Liver (tissue), 8 donors: ENCODE measurements at regions not wholly inside any gene's neighbourhood (a gene's known extent, or its start where the extent isn't known, plus 50 kb on each side); places are given as distances from the start of the nearest gene placed in this dataset.

Experiments used
- DNase-seq: peaks from one replicate; pipeline ENCODE4 v3.0.0-alpha.2; 2017; ENCODE audit warnings: low spot score
- H3K27ac ChIP-seq, 2 donors: one replicate each; pipeline ENCODE4 v1.7.0; 2013; ENCODE audit warnings: inconsistent platforms in 2 of 2, low read length in 2 of 2, control low read depth in 1 of 2, low read depth in 1 of 2, mild to moderate bottlenecking in 1 of 2
- H3K27me3 ChIP-seq, 4 donors: one replicate each; pipeline versions ENCODE4 v1.6.1 to v1.7.0; 2013; ENCODE audit warnings: low read length in 3 of 4, inconsistent platforms in 1 of 4, mild to moderate bottlenecking in 1 of 4, moderate library complexity in 1 of 4; ENCODE audit not compliant: control insufficient read depth in 4 of 4, insufficient read depth in 4 of 4
- H3K36me3 ChIP-seq, 4 donors: one replicate each; pipeline versions ENCODE4 v1.6.1 to v1.7.0; 2013; ENCODE audit warnings: low read length in 3 of 4, mild to moderate bottlenecking in 3 of 4, low read depth in 1 of 4, moderate library complexity in 1 of 4; ENCODE audit not compliant: control insufficient read depth in 4 of 4, insufficient read depth in 3 of 4
- H3K4me1 ChIP-seq, 4 donors: one replicate each; pipeline versions ENCODE4 v1.6.1 to v1.7.0; 2013; ENCODE audit warnings: low read length in 3 of 4, mild to moderate bottlenecking in 3 of 4, moderate library complexity in 1 of 4; ENCODE audit not compliant: control insufficient read depth in 4 of 4, insufficient read depth in 4 of 4
- H3K4me3 ChIP-seq, 3 donors: one replicate each; pipeline versions ENCODE4 v1.6.1 to v1.7.0; 2013; ENCODE audit warnings: low read length in 3 of 3, control low read depth in 1 of 3, low read depth in 1 of 3, mild to moderate bottlenecking in 1 of 3
- H3K9ac ChIP-seq, 2 donors: one replicate each; pipeline ENCODE4 v1.7.0; 2013; ENCODE audit warnings: low read length in 2 of 2, mild to moderate bottlenecking in 2 of 2, moderate library complexity in 2 of 2, control low read depth in 1 of 2, low read depth in 1 of 2
- H3K9me3 ChIP-seq, 4 donors: one replicate each; pipeline versions ENCODE4 v1.6.1 to v1.7.0; 2013; ENCODE audit warnings: low read length in 3 of 4; ENCODE audit not compliant: control insufficient read depth in 4 of 4
- EGR1 ChIP-seq, 2 donors: IDR thresholded peaks; 2 replicates each; pipeline ENCODE4 v1.6.1; 2016 to 2018; ENCODE audit warnings: antibody characterized with exemption in 2 of 2, low read depth in 2 of 2
- FOXA1 ChIP-seq: IDR thresholded peaks from 2 replicates; pipeline ENCODE4 v1.6.1; 2016; ENCODE audit warnings: antibody characterized with exemption
- GABPA ChIP-seq, 2 donors: IDR thresholded peaks in 1 of 2; conservative IDR thresholded peaks in 1 of 2; 2 replicates each; pipeline ENCODE4 v1.6.1; 2016; ENCODE audit warnings: antibody characterized with exemption in 2 of 2, mild to moderate bottlenecking in 1 of 2, moderate library complexity in 1 of 2
- HNF4A ChIP-seq, 2 donors: conservative IDR thresholded peaks; 2 replicates each; pipeline ENCODE4 v1.6.1; 2016; ENCODE audit warnings: antibody characterized with exemption in 2 of 2, mild to moderate bottlenecking in 2 of 2
- HNF4G ChIP-seq: IDR thresholded peaks from 2 replicates; pipeline ENCODE4 v1.6.1; 2016; ENCODE audit warnings: antibody characterized with exemption
- NR2F2 ChIP-seq: IDR thresholded peaks from 2 replicates; pipeline ENCODE4 v1.6.1; 2016; ENCODE audit warnings: antibody characterized with exemption
- RAD21 ChIP-seq, 2 donors: IDR thresholded peaks; 2 replicates each; pipeline ENCODE4 v1.6.1; 2016; ENCODE audit warnings: antibody characterized with exemption in 2 of 2, mild to moderate bottlenecking in 2 of 2
- RXRA ChIP-seq, 2 donors: IDR thresholded peaks; 2 replicates each; pipeline ENCODE4 v1.6.1; 2017 to 2018; ENCODE audit warnings: antibody characterized with exemption in 2 of 2, mild to moderate bottlenecking in 1 of 2
- SP1 ChIP-seq: IDR thresholded peaks from 2 replicates; pipeline ENCODE4 v1.6.1; 2018; ENCODE audit warnings: antibody characterized with exemption, mild to moderate bottlenecking
- TAF1 ChIP-seq: conservative IDR thresholded peaks from 2 replicates; pipeline ENCODE4 v1.6.1; 2016; ENCODE audit warnings: antibody characterized with exemption, mild to moderate bottlenecking
- YY1 ChIP-seq: IDR thresholded peaks from 2 replicates; pipeline ENCODE4 v1.6.1; 2016; ENCODE audit warnings: antibody characterized with exemption, mild to moderate bottlenecking
- whole genome bisulfite sequencing: extraction: QIAGEN DNeasy Blood & Tissue Kit; methylation state at CpG from one replicate; pipeline ENCODE4 v1.1.7; 2013; 5-methylcytosine and 5-hydroxymethylcytosine counted together
- TF ChIP-seq, protein P1 (sequence below): IDR thresholded peaks from 2 replicates; pipeline ENCODE4 v1.6.1; 2016; ENCODE audit warnings: antibody characterized with exemption
- TF ChIP-seq, protein P2 (sequence below): IDR thresholded peaks from 2 replicates; pipeline ENCODE4 v1.6.1; 2016; ENCODE audit warnings: antibody characterized with exemption
- TF ChIP-seq, protein P3 (sequence below): fragments of 150-350 bp; IDR thresholded peaks from 2 replicates; pipeline ENCODE4 v1.5.1; 2017; ENCODE audit warnings: improper control_type of control experiment, low read depth, low read length; ENCODE audit not compliant: missing input control
- TF ChIP-seq, protein P4 (sequence below): IDR thresholded peaks from 2 replicates; pipeline ENCODE4 v1.6.1; 2016; ENCODE audit warnings: antibody characterized with exemption
- TF ChIP-seq, protein P5 (sequence below): IDR thresholded peaks from 2 replicates; pipeline ENCODE4 v1.6.1; 2016; ENCODE audit warnings: antibody characterized with exemption, mild to moderate bottlenecking
- donor health status: healthy.
- donor health status: healthy.
- donor health status: healthy.
- donor health status: healthy.
- donor health status: healthy.

DNA sequence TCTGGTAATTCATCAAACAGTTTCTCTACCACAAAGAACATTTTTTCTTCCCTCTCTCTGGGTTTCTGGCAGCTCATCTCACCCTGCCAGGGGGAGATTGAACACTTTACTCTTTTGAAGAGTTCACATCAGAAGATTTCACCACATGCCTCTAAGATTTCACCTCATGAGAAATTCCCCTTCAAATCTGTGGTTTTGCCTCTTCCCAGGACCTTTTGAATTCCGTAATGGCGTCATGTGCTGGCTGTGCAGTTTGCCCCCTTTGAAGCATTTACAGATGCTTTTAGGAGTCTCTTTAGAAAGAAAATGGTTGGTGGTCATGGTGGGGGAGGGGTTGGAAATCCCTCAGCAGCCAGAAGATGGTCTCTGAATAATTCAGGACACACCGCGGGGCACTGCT is 486.1 kb downstream of the QKI start (continued):
- TF ChIP-seq, protein P1, sequence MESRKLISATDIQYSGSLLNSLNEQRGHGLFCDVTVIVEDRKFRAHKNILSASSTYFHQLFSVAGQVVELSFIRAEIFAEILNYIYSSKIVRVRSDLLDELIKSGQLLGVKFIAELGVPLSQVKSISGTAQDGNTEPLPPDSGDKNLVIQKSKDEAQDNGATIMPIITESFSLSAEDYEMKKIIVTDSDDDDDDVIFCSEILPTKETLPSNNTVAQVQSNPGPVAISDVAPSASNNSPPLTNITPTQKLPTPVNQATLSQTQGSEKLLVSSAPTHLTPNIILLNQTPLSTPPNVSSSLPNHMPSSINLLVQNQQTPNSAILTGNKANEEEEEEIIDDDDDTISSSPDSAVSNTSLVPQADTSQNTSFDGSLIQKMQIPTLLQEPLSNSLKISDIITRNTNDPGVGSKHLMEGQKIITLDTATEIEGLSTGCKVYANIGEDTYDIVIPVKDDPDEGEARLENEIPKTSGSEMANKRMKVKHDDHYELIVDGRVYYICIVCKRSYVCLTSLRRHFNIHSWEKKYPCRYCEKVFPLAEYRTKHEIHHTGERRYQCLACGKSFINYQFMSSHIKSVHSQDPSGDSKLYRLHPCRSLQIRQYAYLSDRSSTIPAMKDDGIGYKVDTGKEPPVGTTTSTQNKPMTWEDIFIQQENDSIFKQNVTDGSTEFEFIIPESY: no peak
- TF ChIP-seq, protein P2, sequence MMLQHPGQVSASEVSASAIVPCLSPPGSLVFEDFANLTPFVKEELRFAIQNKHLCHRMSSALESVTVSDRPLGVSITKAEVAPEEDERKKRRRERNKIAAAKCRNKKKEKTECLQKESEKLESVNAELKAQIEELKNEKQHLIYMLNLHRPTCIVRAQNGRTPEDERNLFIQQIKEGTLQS: no peak

DNA sequence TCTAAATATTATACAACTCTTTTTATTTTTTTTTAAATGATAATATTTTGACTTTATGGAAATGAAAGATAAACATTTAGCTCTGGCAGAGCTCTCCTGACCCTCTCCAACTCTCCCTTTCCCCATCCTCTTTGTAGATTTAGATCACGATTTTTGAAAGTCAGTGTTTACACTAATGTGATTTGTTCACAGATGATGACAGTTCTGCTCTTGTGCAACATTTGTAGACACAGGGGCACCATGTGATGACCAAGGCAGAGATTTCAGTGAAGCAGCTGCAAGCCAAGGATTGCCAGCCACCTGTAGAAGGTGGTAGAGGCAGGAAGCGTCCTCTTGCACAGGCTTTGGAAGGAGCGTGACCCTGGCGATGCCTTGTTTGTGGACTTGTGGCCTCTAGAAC is 483.2 kb downstream of the QKI start:
- Histone ChIP-seq H3K36me3 (no peaks in the 10 kb centered on the region), H3K27ac (no peak overlapping the region), H3K9me3 (peaks cover 0 to 5% (median 1%) of the 10 kb centered on the region in 4 donors), H3K4me1 (no peaks in the 10 kb centered on the region), H3K4me3 (no peak overlapping the region), H3K27me3 (no peaks in the 10 kb centered on the region), H3K9ac (no peak overlapping the region)
- DNase-seq: no peak
- WGBS: 74% methylated on average over 4 of the region's 4 CpGs
- TF ChIP-seq FOXA1: no peak
- TF ChIP-seq NR2F2: no peak
- TF ChIP-seq, protein P2: no peak
- TF ChIP-seq YY1: no peak
- no peak for TF ChIP-seq RXRA (IDR thresholded peaks at IDR 0.05)
- no peak for TF ChIP-seq HNF4G
- TF ChIP-seq, protein P3, sequence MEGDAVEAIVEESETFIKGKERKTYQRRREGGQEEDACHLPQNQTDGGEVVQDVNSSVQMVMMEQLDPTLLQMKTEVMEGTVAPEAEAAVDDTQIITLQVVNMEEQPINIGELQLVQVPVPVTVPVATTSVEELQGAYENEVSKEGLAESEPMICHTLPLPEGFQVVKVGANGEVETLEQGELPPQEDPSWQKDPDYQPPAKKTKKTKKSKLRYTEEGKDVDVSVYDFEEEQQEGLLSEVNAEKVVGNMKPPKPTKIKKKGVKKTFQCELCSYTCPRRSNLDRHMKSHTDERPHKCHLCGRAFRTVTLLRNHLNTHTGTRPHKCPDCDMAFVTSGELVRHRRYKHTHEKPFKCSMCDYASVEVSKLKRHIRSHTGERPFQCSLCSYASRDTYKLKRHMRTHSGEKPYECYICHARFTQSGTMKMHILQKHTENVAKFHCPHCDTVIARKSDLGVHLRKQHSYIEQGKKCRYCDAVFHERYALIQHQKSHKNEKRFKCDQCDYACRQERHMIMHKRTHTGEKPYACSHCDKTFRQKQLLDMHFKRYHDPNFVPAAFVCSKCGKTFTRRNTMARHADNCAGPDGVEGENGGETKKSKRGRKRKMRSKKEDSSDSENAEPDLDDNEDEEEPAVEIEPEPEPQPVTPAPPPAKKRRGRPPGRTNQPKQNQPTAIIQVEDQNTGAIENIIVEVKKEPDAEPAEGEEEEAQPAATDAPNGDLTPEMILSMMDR: no peak
- TF ChIP-seq SP1: no peak
- no peak for TF ChIP-seq RAD21 (IDR thresholded peaks at IDR 0.05)
- TF ChIP-seq, protein P4, sequence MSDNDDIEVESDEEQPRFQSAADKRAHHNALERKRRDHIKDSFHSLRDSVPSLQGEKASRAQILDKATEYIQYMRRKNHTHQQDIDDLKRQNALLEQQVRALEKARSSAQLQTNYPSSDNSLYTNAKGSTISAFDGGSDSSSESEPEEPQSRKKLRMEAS: no peak
- no peak for TF ChIP-seq TAF1
- no peak for TF ChIP-seq HNF4A (conservative IDR thresholded peaks at IDR 0.05)
- TF ChIP-seq, protein P5, sequence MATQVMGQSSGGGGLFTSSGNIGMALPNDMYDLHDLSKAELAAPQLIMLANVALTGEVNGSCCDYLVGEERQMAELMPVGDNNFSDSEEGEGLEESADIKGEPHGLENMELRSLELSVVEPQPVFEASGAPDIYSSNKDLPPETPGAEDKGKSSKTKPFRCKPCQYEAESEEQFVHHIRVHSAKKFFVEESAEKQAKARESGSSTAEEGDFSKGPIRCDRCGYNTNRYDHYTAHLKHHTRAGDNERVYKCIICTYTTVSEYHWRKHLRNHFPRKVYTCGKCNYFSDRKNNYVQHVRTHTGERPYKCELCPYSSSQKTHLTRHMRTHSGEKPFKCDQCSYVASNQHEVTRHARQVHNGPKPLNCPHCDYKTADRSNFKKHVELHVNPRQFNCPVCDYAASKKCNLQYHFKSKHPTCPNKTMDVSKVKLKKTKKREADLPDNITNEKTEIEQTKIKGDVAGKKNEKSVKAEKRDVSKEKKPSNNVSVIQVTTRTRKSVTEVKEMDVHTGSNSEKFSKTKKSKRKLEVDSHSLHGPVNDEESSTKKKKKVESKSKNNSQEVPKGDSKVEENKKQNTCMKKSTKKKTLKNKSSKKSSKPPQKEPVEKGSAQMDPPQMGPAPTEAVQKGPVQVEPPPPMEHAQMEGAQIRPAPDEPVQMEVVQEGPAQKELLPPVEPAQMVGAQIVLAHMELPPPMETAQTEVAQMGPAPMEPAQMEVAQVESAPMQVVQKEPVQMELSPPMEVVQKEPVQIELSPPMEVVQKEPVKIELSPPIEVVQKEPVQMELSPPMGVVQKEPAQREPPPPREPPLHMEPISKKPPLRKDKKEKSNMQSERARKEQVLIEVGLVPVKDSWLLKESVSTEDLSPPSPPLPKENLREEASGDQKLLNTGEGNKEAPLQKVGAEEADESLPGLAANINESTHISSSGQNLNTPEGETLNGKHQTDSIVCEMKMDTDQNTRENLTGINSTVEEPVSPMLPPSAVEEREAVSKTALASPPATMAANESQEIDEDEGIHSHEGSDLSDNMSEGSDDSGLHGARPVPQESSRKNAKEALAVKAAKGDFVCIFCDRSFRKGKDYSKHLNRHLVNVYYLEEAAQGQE: no peak
- TF ChIP-seq GABPA (IDR thresholded peaks at IDR 0.05 in 1 of 2, conservative IDR thresholded peaks at IDR 0.05 in 1 of 2): no peak
- TF ChIP-seq EGR1 (IDR thresholded peaks at IDR 0.05; ENCODE audit: low read depth in 2 of 2): no peak
- TF ChIP-seq, protein P1: no peak
